CD4-positive, alpha-beta T cell treated with Interferon alpha-2 for 1 hour (primary cell): ENCODE measurements at regions not wholly inside any gene's neighbourhood (a gene's known extent, or its start where the extent isn't known, plus 50 kb on each side); places are given as distances from the start of the nearest gene placed in this dataset.

Experiments
- DNase-seq, 2 donors: peaks; one replicate each; pipeline ENCODE4 v3.0.0-alpha.2; 2020 to 2022

DNA sequence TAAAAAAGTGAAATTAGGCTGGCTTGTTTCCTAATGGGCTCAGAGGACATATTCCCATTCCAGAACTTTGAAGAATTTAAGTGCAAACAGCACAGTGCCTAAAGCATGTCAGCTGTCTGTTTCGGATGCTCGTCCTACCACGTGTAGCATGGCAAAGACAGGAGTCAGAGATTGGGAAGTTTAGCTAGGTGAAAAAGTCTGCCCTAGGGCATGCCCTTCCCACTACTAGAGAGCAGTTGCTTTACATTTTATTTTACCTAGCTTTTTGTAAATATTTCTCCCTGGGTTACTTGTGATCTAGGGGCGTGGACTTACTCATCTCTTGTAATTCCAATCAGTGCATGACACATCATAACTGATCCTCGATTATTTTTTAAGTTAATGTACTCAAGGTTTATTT lies 111.1 kb downstream of the LMO4 start:
- no peak for DNase-seq

DNA sequence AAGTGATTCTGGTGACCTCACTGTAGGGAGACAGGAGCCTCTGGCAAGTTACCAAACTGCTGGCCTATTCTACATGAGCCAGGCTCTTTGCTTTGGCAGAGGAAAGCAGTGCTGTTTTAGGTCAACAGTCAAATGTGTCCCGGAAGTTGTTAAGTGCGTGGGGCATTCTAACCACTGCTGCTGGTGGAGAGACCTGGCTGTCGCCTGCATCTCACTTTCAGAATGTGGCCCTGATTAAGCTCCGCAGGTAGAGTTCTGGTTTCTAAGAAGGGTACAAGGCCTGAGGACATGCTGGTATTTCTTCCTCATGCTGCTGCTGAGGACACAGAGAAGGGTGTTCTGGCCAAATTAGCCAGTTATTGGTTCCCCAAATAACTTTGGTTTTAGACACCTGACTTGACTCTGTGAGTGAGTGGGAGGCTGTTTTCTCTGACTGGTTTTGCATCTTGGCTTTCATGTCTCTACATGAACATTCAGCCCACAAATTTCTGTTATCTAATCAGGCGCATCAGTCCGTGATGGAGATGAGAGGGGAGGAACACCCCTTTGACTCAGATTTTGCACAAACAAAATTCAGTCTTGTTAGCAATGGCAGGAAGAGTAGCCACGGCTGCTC lies 120.8 kb downstream of the LMO4 start:
- peak; percentile 4 to 33 for DNase-seq

DNA sequence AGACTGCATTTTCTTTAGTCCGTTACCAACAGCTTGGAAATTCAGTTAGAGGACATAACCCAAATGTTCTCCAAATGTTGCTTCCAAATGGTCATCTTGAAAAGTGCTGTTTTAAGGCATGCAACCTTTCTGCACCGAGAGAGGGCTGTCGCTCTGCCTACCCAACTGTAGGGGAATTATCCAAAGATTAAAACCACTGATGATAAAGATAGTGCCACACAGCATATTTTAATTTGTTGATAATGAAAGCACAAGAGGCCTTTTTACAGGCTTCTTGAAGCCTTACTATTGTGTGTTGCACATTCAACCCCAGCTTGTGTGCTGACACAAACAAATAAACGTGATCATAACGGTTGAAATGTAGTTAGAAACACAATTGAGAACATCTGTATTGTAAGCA lies 121.5 kb downstream of the LMO4 start:
- DNase-seq, result no peak

DNA sequence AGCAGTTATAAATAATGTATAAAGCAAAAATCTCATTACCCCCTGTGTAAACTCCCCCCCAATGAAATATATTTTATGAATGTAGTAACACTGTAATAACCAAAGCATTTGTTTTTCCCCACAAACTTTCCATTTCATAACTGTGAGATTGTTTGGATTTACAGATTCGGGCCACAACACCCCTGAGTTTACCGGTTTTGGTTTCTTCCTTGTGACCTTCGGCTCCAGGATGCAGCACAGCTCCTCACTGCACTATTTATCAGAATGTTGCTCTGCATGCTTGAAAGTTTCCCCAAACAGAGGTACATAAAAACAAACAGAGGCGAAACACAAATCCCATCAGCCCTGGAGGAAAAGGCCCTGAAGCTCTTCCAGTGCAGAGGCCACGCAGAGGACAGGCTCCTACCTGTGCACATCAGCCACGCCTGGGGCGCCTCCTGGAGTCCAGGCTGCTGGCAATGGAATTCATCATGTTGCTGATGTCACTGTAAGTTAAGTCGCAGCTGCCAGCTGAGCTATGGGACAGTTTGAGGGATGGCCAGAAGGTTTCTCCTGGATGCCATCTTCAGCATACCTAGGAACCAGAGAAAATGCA lies 122.0 kb downstream of the LMO4 start:
- DNase-seq, result peak in 1 of 2 donors; percentile 38

DNA sequence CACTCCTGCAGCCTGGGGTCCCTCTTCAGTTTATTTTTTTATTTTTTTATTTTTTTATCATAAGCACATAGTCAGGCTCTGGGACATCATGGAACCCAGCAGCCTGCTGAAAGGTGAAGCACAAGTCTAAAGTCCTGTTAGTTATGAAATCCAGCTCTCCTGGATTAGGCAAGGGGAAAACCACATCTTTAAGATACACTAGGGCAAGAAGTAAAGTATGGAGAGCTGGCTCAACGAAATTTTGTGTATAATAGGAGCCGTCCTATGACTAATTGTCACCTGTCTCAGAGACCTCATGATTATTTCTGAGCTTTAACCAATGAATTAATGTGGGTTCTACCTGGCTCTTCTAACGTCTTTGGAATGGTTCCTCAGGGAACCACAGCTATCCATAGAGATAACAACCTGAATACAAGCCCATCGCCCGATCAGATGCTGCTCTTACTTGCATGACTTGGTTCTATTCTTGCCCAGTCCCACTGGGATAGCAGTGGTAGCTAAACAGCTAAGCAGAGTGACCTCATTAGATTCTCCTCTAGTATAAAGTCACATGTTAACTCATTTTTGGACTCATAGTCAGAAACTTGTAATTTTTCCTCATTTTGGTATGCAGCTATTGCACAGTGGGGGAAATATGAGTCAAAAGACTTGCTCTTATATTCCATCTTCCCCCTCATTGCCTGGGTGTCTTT lies 122.7 kb downstream of the LMO4 start:
- no peak for DNase-seq

DNA sequence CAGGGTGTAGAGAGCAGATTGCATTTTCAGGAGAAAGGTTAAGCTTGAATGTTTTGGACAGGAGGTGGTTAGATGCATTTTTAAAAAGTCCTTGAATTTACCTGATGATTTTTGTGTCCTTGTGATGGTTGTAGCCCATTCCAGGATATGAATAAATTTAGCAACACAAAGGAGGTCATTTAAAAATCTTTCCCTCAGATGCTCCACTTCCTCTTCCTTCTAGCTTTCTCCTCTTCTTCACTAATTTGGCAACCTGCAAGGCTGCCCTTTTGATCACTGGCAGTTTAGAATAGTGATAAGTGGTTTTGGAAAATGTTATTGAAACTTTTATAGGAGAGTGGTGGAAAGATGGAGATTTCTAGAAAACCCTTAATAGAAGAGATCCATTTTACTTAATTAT lies 124.0 kb downstream of the LMO4 start:
- no peak for DNase-seq

DNA sequence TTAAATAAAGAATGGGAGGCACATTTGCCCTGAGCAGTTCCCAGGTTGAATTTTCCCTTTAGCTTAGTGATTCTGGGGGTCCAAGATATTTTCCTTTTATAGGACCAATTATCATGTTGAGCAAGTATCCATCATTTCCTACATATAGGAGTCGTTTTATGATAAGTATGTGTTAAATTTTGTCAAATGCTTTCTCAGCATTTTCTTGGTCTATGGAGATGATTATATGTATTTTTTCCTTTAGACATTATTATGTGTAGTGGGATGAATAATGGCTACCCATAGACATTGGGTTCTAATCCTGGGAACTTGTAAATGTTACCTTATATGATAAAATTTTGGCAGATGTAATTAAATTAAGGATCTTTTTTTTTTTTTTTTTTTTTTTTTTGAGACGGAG lies 128.7 kb downstream of the LMO4 start:
- DNase-seq, result no peak

DNA sequence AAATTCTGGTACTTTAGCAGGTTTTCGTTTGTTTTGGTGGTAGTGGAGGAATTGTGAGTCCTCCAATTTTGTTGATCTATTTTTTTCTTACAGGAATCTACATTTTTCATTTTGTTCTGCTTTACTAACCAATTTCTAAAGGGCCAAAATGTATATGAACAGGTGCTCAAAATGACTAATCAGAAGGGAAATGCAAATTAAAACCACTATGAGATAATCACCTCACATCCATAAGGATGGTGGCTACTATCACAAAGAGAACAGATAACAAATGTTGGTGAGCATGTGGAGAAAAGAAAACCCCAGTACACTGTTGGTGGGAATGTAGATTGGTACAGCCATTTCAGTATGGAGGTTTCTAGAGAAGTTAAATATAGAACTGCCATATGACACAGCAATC lies 134.2 kb downstream of the LMO4 start:
- no peak for DNase-seq

DNA sequence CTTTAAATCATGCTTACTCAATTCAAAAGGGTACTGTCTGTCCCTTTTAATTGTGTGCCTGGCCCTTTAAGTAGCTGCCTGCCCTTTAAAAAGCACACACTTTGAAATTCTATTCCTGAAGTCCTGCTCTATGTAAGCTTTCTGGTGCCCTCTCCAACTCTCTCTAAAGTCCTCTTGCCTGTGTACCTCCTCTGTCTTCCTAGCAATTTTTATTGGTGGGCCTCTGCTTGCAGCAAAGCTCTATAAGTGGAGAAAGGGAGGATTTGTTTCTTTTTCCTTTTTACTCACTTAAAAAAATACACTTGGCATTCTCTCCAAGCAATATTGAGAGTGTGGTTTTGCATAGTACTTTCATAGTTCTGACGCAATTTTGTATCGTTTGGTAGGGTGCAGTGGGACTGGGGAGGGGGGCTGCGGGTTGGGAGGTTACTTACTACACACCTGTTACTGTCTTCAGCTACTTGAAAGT lies 135.4 kb downstream of the LMO4 start:
- no peak for DNase-seq

DNA sequence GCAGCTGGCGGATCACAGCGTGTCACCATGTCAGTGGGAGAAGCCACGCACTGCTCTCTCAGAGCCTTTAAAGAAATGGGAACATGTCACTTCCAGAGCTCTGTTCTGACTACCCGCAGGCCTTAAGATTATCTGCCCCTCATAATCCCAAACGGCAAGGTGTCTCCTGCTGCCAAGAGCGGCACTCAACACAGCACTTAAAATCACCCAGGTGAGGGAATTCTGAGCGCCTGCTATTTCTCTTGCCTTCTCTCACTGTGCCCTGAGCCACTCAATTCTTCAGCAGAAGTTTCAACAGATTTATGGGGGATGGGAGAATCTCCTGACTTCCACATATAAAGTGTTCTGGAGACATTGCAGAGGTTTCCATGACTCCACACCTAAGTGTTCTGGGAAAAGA lies 137.9 kb downstream of the LMO4 start:
- no peak for DNase-seq

DNA sequence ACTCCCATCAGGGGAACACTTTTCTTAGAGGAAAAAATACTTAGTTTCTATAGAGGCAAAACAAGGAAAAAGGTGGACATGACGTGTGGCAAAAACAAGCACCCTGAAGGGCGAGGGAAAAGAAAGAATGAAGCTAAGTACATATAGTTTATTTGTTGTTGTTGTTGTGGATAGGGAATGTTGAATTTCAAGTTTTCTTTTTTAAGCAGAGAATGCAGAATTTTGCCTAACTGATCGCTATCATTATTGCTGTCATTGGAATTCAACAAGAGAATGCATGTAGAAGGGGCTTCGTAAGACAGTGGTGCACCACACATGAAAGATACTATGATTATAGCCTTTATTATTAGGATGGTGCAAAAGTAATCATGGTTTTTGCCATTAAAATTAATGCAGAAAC lies 144.0 kb downstream of the LMO4 start:
- DNase-seq, result no peak

DNA sequence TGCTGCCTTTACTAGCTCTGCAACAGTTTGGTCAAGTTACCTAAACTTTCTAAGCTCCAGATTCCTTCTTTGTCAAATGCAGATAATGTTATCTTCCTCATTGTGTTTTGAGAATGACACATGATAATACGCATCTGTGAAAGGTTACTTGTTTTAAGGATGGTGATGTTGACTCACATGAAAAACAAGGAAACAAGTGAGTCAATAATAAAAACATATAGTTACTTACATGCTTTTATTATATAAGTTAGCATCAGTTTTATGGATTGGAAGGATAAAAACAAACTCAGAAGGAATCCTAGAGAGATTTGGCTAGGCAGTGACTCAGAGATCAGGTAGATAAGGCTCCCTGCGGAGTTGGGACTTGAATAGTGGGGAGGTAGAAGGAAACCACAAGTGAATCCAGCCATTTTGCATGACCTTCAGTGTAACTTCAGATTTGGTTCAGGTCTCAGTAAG lies 144.6 kb downstream of the LMO4 start:
- DNase-seq, result no peak

DNA sequence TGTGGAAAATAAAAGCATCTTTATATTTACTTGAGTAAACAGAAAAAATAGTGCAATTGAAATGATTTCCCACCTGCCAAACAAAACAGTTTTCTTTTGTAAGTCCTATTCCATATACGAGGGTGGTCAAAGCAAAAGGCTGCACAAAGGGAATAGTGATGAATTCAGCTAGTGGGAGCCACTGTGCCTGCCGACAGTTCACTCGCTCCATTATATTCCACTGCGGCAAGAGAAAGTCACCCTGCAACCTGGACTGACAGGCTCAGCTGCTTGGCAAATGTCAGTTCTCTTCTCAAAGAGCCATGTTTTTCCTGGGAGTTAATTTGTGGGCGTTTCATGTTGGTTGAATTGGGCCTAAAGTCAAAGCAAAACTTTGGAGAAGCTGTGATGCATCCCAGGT lies 145.4 kb downstream of the LMO4 start:
- DNase-seq, result no peak

DNA sequence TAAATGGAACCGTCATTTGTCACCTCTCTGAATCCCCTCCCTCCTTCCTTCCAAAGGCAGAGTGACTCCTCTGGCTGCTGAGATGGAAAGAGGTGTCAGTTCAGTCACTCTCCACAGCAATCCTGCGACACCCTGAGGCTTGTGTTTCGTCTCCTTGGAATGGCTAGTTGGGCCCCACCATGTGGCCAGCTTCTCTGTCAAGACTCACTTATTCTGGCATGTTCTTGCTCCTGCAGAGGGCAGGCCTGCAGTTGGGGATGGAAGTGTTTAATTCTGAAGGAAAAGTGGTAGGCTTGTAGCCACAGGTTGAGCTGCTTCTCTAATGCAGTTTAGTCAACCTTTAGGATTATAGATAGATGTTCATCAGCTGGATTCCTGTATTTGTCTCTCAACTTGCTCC lies 149.6 kb downstream of the LMO4 start:
- DNase-seq, result no peak

DNA sequence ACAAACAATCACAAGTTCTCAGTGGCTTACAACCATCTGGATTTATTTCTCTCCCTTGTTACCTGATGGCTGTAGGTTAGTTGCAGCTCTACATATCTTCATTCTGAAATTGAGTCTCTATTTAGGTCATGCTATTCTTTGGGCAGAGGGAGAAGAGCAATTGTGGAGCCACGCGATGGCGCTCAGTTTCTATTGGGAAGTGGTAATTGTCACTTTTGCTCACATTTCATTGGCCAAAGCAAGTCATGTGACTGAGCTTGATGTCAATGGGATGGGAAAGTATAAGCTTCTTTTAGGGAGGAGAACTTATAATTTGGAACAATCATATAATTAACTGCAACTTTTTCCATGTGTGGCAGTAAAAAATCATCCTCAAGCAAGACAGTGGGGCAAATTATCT lies 166.5 kb downstream of the LMO4 start:
- DNase-seq, result no peak

DNA sequence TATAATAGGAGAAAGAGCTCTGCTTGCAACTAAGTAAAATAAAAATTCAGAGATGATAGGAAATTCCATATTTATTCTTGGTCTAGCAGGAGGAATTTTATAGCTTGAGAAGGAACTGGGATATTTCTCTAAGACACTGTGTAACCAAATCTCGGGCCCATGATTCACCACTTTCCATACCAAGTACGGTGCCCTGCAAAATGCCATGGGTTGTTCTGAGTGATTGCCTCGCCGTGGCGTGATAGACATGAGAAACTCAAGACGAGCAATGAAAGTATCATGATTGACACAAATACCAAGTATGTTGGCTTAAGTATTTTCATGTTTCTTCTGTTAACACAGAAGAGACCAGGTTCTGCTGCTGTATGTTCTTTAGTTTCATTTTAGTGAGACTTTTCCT lies 167.2 kb downstream of the LMO4 start:
- no peak for DNase-seq

DNA sequence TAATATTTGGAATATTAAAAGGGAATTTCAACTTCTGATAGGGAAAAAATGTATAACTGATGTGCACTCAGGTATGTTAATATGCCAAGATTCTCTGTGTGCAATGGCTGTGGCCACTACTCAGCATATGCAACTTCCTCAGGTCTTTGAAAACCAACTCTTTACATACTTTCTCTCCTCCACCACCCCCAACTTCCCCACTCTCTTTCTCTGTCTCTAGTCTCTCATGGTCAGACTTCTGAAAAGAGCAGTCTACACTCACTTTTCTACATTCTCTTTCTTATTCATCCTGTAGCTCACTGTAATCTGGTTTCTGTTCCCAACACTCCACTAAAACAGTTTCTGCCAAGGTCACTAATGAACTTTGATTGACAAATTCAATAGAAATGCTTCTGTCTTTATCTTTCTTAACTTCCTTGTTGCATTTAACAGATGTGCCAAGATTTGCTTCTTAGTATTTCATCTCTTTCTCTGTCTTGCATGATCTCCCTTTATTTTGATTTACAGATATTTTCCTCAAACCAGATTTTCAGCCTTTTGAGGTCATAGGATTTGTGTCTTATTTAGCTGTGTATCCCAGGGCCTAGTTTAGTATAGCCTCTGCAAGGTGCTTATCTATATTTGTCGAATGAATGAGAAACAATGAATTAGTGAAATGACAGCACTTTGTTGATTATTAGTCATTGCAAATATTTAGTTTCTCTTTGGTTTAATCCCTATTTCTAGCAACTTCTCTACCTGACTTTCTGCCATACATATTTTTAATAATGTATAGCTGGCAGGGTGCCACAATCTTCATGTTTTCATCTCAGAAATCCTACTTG lies 168.9 kb downstream of the LMO4 start:
- DNase-seq, result no peak

DNA sequence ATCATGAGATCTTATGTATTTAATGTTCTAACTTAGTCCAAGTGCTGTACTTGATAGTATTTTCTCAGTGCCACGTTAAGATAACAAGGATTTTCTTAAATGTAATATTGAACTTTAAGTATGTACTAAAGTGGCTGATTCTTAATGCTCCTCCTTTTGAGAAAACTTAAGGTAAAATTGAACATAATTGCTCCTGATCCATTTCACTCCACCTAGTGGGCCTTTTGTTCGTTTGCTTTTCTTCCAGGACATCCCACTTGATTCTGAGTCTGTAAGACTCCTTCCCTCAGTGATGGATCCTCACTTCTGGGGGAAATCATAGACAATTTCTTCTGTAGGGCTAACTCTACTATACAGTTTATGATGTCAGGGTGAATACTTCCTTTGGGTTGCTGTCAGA lies 173.1 kb downstream of the LMO4 start:
- DNase-seq, result no peak

DNA sequence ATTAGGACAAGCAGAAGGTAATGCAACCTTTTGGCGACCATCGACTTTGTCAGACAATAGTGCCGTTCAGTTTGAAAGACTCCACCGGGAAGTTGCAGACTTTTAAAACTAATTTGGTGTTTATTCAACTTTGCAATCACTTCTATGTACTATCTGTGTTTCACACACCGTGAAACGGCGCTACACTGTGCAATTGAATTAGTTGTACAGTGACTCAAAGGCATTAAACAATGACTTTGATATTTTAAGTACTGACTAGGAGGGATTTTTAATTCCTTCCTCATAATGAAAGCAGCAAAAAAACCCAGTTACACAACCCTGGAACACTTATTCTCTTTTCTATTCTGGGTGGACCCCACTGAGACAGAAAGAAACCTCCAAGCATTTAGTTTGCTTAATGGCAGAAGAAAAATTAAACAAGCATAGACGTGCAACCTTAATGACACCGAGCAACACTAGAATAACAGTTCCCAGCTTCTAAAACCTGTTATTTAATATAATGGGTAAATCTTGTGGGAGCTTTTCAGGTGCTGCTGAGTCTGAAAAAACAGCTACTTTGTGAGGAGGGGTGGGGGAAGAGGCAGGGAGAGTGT lies 176.8 kb downstream of the LMO4 start:
- no peak for DNase-seq

DNA sequence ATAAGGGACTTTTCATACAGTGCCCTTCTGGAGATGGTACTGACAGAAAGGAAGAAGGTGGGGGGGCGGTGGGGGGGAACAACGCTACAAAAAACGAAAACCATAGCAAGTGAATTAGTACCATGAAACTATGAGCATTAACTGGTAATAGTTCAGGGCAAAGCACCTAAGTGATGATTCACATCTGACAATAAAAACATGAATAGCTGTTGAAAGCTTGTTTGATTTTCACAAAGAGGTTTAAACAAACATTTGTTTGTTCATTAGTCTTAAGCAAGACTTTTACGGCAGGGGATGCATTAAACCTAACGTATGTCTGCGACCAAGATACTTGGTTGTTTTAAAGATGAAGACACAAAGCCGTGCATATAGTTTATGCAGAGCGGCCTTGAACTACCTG lies 177.5 kb downstream of the LMO4 start:
- DNase-seq, result no peak

DNA sequence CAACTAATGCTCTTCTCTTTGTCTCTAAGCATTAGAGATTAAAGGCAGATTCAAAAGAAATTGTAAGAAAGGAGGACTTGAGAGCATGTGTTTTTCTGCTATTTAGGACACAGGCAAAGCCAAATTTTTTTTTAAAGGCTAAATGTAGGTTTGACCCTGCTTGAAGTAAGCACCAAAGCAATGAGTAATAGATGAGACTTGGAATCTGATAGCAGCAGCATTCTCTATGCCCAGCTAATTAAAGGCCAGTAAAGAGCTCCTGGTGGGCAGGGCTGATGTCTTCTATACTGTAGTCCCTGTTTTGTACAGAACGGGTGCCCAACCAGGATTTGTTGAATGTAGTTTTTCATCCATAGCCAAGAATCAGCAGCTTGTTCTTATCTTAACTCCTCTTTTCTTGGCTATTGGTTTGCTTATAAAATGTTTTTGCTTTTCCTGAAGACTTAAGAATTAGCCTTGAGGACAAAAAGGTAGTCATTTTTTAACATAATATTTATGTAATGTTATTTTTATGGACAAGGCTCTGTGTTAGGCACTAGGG lies 179.6 kb downstream of the LMO4 start:
- no peak for DNase-seq

DNA sequence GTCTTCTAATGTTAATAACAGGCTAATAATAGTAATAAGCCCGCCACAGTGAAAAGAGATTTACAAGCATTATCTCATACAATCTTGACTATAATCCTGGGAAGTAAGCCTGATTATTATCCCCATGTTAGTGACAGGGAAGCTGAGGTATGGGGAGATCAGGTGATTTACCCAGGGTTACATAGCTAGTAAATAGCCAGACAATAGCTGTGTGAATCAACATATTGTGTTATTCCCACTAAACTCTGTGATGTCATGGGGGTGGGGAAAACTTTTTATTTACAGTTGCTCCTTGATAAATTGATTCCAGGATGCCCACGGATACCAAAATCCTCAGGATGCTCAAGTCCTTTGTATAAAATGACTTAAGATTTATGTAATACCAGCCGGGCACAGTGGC lies 181.9 kb downstream of the LMO4 start:
- DNase-seq, result no peak

DNA sequence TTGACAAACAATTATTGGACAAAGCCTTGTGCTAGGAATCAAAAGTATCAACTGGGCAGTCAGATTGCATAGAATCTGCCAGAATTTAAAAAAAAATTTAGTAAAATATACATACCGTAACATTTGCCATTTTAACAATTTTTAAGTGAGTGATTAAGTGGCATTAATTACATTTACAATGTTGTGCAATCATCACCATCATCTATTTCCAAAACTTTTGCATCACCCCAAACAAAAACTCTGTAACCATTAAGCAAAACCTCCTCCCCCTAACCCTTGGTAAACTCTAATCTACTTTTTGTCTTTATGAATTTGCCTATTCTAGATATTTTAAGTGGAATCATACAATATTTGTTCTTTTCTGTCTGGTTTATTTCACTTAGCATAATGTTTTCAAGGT lies 182.8 kb downstream of the LMO4 start:
- DNase-seq, result no peak
